Adrenal gland (tissue), 9 donors: ENCODE measurements at regions not wholly inside any gene's neighbourhood (a gene's known extent, or its start where the extent isn't known, plus 50 kb on each side); places are given as distances from the start of the nearest gene placed in this dataset.

Experiments
- DNase-seq, 7 donors: peaks; one replicate each; pipeline ENCODE4 v3.0.0-alpha.2; 2019 to 2020
- H3K27ac ChIP-seq, 5 donors: fragments of 200-600 bp; sonication (generic) in 4 of 5; 1 replicate in 3 of 5; 2 replicates in 2 of 5; pipeline versions ENCODE4 v1.5.1 to v1.8.0; 2016 to 2020; ENCODE audit warnings: mild to moderate bottlenecking in 1 of 5
- H3K27me3 ChIP-seq: fragments of 200-600 bp; 2 replicates; pipeline ENCODE4 v1.8.0; 2021
- H3K36me3 ChIP-seq, 2 donors: fragments of 200-600 bp; replicated peaks in 1 of 2; 1 replicate in 1 of 2; 2 replicates in 1 of 2; pipeline versions ENCODE4 v1.5.1 to v1.8.0; 2018 to 2022
- H3K4me1 ChIP-seq, 2 donors: fragments of 200-600 bp; replicated peaks in 1 of 2; 1 replicate in 1 of 2; 2 replicates in 1 of 2; pipeline versions ENCODE4 v1.5.1 to v1.8.0; 2018 to 2021
- H3K4me3 ChIP-seq, 4 donors: fragments of 200-600 bp; sonication (generic) in 3 of 4; one replicate each; pipeline ENCODE4 v1.5.1; 2016 to 2018
- H3K9me3 ChIP-seq, 3 donors: fragments of 200-600 bp; sonication (generic) in 1 of 3; replicated peaks in 1 of 3; 1 replicate in 2 of 3; 2 replicates in 1 of 3; pipeline versions ENCODE4 v1.5.1 to v1.8.0; 2016 to 2021
- POLR2A ChIP-seq, 2 donors: fragments of 450-650 bp; IDR thresholded peaks; one replicate each; pipeline ENCODE4 v1.6.1; 2017; ENCODE audit warnings: antibody characterized with exemption in 2 of 2, mild to moderate bottlenecking in 2 of 2, moderate library complexity in 1 of 2
- WGBS, 4 donors: extraction: QIAGEN DNeasy Blood & Tissue Kit in 2 of 4; methylation state at CpG; one replicate each; pipeline versions ENCODE4 v1.1.5 to v1.1.7; 2013 to 2017; 5-methylcytosine and 5-hydroxymethylcytosine counted together
- intact Hi-C, 2 donors: fragments of 100-400 bp; cut with DNase I; formaldehyde crosslinking; loops; one replicate each; pipeline versions ENCODE4 v1.14.1 to v1.15.0; 2022 to 2023
- TF ChIP-seq, protein P1 (sequence below), 6 experiments: fragments of 450-650 bp in 4 of 6; fragments of 200-600 bp in 2 of 6; sonication (generic) in 1 of 6; IDR thresholded peaks; 1 replicate in 5 of 6; 2 replicates in 1 of 6; pipeline versions ENCODE4 v1.5.1 to v1.8.0; 2016 to 2021; ENCODE audit warnings: antibody characterized with exemption in 6 of 6, mild to moderate bottlenecking in 2 of 6, moderate library complexity in 1 of 6
- donor health status: healthy with polysubstance abuse.
- donor health status: Bipolar disorder and iron deficiency.
- donor health status: DM: yes; HTN: yes; CAD: no.
- donor health status: DM: no; HTN: no; CAD: no.
- donor health status: DM: no; HTN: no; CAD: no.

DNA sequence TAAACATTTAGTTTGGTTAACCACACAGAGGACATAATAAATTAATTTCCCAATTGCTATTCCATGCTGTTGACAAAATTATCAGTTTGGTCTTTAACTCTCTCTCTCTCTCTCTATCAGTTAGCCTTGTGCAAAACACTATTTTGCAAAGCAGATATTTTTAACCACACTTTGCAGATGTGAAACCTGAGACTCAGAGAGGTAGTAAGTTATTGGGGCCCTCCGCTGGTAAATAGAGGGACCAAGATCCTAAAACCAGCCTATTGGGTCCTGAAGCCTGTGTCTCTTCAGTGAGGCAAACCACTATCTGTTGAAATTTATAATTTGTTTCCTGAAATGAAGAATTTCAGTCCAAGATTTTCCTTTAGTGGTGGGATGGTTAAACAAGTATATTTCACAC is 231.0 kb downstream of the SOD2 start:
- no peaks in the 10 kb centered on the region for H3K36me3 ChIP-seq
- no peak for DNase-seq
- no peak overlapping the region for H3K27ac ChIP-seq
- WGBS, 4 donors: 78 to 88% (median 83%) methylated on average over 1 of the region's 1 CpG
- intact Hi-C loops: loop anchor here in 1 of 2 donors (10.0 kb wide), 1 partner anchor 287 kb away; no protein-coding TSS in a partner anchor
- H3K4me1 ChIP-seq: no peaks in the 10 kb centered on the region
- TF ChIP-seq, protein P1, sequence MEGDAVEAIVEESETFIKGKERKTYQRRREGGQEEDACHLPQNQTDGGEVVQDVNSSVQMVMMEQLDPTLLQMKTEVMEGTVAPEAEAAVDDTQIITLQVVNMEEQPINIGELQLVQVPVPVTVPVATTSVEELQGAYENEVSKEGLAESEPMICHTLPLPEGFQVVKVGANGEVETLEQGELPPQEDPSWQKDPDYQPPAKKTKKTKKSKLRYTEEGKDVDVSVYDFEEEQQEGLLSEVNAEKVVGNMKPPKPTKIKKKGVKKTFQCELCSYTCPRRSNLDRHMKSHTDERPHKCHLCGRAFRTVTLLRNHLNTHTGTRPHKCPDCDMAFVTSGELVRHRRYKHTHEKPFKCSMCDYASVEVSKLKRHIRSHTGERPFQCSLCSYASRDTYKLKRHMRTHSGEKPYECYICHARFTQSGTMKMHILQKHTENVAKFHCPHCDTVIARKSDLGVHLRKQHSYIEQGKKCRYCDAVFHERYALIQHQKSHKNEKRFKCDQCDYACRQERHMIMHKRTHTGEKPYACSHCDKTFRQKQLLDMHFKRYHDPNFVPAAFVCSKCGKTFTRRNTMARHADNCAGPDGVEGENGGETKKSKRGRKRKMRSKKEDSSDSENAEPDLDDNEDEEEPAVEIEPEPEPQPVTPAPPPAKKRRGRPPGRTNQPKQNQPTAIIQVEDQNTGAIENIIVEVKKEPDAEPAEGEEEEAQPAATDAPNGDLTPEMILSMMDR (IDR thresholded peaks at IDR 0.05): no peak
- TF ChIP-seq POLR2A (IDR thresholded peaks at IDR 0.05): no peak
- H3K27me3 ChIP-seq: no peaks in the 10 kb centered on the region
- H3K4me3 ChIP-seq: no peak overlapping the region
- H3K9me3 ChIP-seq: no peaks in the 10 kb centered on the region

DNA sequence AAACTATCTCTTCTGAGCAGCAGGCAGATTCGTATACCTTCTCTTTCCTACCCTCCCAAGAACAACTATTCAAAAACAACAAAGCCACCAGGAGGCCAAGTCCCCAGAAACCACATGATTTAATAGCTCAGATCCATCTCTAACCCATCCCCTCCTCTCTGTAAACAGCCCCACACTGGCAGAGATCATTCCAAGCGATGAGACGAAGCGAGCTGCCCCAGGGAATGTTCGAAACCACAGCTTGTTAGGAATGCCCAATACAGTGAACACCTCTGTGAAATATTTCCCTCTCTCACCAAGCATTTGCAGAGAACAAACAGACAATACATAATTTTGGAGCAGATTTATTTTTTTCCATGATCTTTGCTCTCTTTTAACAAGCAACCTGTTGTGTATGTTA is 231.8 kb downstream of the SOD2 start:
- H3K9me3 ChIP-seq: no peaks in the 10 kb centered on the region
- no peak for DNase-seq
- intact Hi-C loops: loop anchor here in 1 of 2 donors (10.0 kb wide), 1 partner anchor 286 kb away; no protein-coding TSS in a partner anchor
- 70 to 82% (median 77%) methylated on average over 5 of the region's 5 CpGs for WGBS, 4 donors
- no peaks in the 10 kb centered on the region for H3K4me1 ChIP-seq
- H3K27me3 ChIP-seq: no peaks in the 10 kb centered on the region
- no peak overlapping the region for H3K27ac ChIP-seq
- TF ChIP-seq, protein P1 (IDR thresholded peaks at IDR 0.05): no peak
- TF ChIP-seq POLR2A (IDR thresholded peaks at IDR 0.05): no peak
- H3K4me3 ChIP-seq: no peak overlapping the region
- H3K36me3 ChIP-seq: no peaks in the 10 kb centered on the region

DNA sequence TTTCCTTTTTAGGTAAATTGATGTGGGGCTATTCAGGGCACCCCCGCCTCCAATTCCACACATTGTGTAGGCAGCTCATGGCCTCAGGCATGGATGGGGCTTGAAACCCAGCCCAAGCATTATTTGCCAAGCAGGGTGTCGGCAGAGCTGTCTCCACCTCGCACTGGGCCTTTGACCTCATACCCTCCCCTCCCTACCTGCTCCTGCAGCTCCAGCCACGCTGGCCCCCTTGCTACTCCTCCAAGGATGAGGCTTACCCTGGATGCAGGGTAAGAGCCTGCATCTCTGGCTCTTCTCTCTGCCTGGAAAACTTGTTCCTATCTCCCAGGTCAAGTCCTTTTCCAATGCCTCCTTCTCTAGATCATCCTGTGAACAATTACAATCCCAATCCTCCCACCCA is 232.6 kb downstream of the SOD2 start:
- no peaks in the 10 kb centered on the region for H3K36me3 ChIP-seq
- TF ChIP-seq, protein P1 (IDR thresholded peaks at IDR 0.05): no peak
- no peak for TF ChIP-seq POLR2A (IDR thresholded peaks at IDR 0.05)
- no peak overlapping the region for H3K4me3 ChIP-seq
- WGBS, 4 donors: 72 to 91% (median 79%) methylated on average over 4 of the region's 4 CpGs
- intact Hi-C loops: loop anchor here in 1 of 2 donors (10.0 kb wide), 1 partner anchor 286 kb away; no protein-coding TSS in a partner anchor
- DNase-seq: no peak
- no peaks in the 10 kb centered on the region for H3K27me3 ChIP-seq
- H3K4me1 ChIP-seq: no peaks in the 10 kb centered on the region
- H3K27ac ChIP-seq: no peak overlapping the region
- H3K9me3 ChIP-seq: no peaks in the 10 kb centered on the region

DNA sequence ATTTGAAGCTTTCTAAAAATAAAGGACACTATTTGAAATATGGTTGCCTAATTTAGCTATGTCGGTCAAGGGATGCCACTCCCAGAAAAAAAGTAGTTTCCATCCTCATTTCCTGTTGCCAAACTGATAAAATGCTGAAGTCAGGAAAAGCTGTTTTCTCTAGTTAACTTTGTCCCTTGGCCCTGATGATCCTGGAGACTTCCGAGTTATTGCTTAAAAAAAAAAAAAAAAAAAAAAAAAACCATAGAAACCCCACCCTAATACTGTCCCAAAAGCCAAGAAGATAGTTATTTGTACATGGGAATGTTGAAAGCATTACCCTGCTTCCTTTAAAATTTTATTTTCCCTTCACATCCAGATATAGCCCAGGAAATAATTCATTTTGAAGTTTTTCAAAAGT is 236.7 kb downstream of the SOD2 start:
- no peaks in the 10 kb centered on the region for H3K4me1 ChIP-seq
- peak overlapping the region in 1 of 5 donors; percentile 58 for H3K27ac ChIP-seq
- TF ChIP-seq POLR2A (IDR thresholded peaks at IDR 0.05): no peak
- TF ChIP-seq, protein P1 (IDR thresholded peaks at IDR 0.05): no peak
- DNase-seq: no peak
- H3K27me3 ChIP-seq: no peaks in the 10 kb centered on the region
- WGBS, 4 donors: 13 to 37% (median 29%) methylated on average over 2 of the region's 2 CpGs
- H3K9me3 ChIP-seq: no peaks in the 10 kb centered on the region
- no peak overlapping the region for H3K4me3 ChIP-seq
- intact Hi-C loops: no loop called here
- no peaks in the 10 kb centered on the region for H3K36me3 ChIP-seq
